GM23338 (cell line): ENCODE measurements at regions not wholly inside any gene's neighbourhood (a gene's known extent, or its start where the extent isn't known, plus 50 kb on each side); places are given as distances from the start of the nearest gene placed in this dataset.
A peak's percentile ranks its signal among the peaks of the same experiment; 100 is the strongest.

Experiments
- ATAC-seq: fragments of 200-7000 bp; cut with Tn5 transposase; 3 replicates; pipeline ENCODE4 v1.9.1; 2020
- DNase-seq: peaks from one replicate; pipeline ENCODE4 v3.0.0-alpha.2; 2015; ENCODE audit warnings: low spot score
- H2AFZ ChIP-seq: fragments of 200-600 bp; sonication (generic); 2 replicates; pipeline ENCODE4 v1.8.0; 2016; ENCODE audit warnings: antibody characterized with exemption, mild to moderate bottlenecking, moderate library complexity
- H3F3A ChIP-seq: fragments of 200-600 bp; sonication (generic); replicated peaks from 2 replicates; pipeline ENCODE4 v1.8.0; 2017; ENCODE audit warnings: antibody characterized with exemption, mixed run types, low read depth
- H3K27ac ChIP-seq: fragments of 200-600 bp; sonication (generic); 2 replicates; pipeline ENCODE4 v1.6.1; 2016; ENCODE audit warnings: low read depth
- H3K27me3 ChIP-seq: fragments of 200-600 bp; sonication (generic); 2 replicates; pipeline ENCODE4 v1.8.0; 2016; ENCODE audit warnings: mild to moderate bottlenecking, mixed run types, moderate library complexity; ENCODE audit not compliant: insufficient read depth
- H3K36me3 ChIP-seq: fragments of 200-600 bp; sonication (generic); 2 replicates; pipeline ENCODE4 v1.8.0; 2016; ENCODE audit warnings: mild to moderate bottlenecking; ENCODE audit not compliant: insufficient read depth
- H3K4me1 ChIP-seq: fragments of 200-600 bp; sonication (generic); 2 replicates; pipeline ENCODE4 v1.8.0; 2016; ENCODE audit warnings: mild to moderate bottlenecking, moderate library complexity; ENCODE audit not compliant: insufficient read depth
- H3K4me2 ChIP-seq: fragments of 200-600 bp; sonication (generic); 2 replicates; pipeline ENCODE4 v1.7.1; 2017; ENCODE audit warnings: mixed run types
- H3K4me3 ChIP-seq: fragments of 200-600 bp; sonication (generic); 2 replicates; pipeline ENCODE4 v1.6.1; 2016; ENCODE audit warnings: mixed run types
- H3K79me2 ChIP-seq: fragments of 200-600 bp; sonication (generic); replicated peaks from 2 replicates; pipeline ENCODE4 v1.8.0; 2017; ENCODE audit warnings: mild to moderate bottlenecking; ENCODE audit not compliant: insufficient read depth
- H3K9me2 ChIP-seq: fragments of 200-600 bp; sonication (generic); 2 replicates; pipeline ENCODE4 v1.8.0; 2017; ENCODE audit not compliant: insufficient read depth
- H4K20me1 ChIP-seq: fragments of 200-600 bp; sonication (generic); replicated peaks from 2 replicates; pipeline ENCODE4 v1.8.0; 2017; ENCODE audit warnings: mild to moderate bottlenecking; ENCODE audit not compliant: insufficient read depth
- H3K27ac Mint-ChIP-seq: 2 replicates; pipeline ENCODE4 v1.8.0; 2020; ENCODE audit warnings: inconsistent platforms, mild to moderate bottlenecking, moderate library complexity, mixed read lengths
- H3K27me3 Mint-ChIP-seq: 3 replicates; pipeline ENCODE4 v1.8.0; 2022; ENCODE audit warnings: low read depth, mild to moderate bottlenecking, moderate library complexity, mixed read lengths, inconsistent platforms; ENCODE audit not compliant: insufficient read depth, poor library complexity
- H3K36me3 Mint-ChIP-seq: 3 replicates; pipeline ENCODE4 v1.8.0; 2021; ENCODE audit warnings: low read depth, mild to moderate bottlenecking, inconsistent platforms, moderate library complexity, mixed read lengths
- H3K4me1 Mint-ChIP-seq: 3 replicates; pipeline ENCODE4 v1.8.0; 2020; ENCODE audit warnings: mild to moderate bottlenecking, inconsistent platforms, mixed read lengths
- H3K4me3 Mint-ChIP-seq: 3 replicates; pipeline ENCODE4 v1.8.0; 2021; ENCODE audit warnings: moderate library complexity, mild to moderate bottlenecking, inconsistent platforms, mixed read lengths
- H3K9me3 Mint-ChIP-seq: 3 replicates; pipeline ENCODE4 v1.8.0; 2020; ENCODE audit warnings: moderate library complexity, mild to moderate bottlenecking, inconsistent platforms, mixed read lengths
- CREB1 ChIP-seq: fragments of 250-450 bp; sonication (Bioruptor Pico); IDR thresholded peaks from 2 replicates; pipeline ENCODE4 v1.5.0; 2020; ENCODE audit warnings: low read depth, mild to moderate bottlenecking, moderate library complexity
- CTCF ChIP-seq, 2 experiments: fragments of 200-600 bp in 1 of 2; sonication (generic) in 1 of 2; conservative IDR thresholded peaks; 2 replicates each; pipeline versions ENCODE4 v1.5.1 to v1.6.1; 2016 to 2017; ENCODE audit warnings: antibody characterized with exemption in 2 of 2, low read depth in 2 of 2, mild to moderate bottlenecking in 2 of 2, moderate library complexity in 1 of 2
- ETS1 ChIP-seq: IDR thresholded peaks from 2 replicates; pipeline ENCODE4 v1.6.1; 2016; ENCODE audit warnings: antibody characterized with exemption
- EZH2 ChIP-seq: fragments of 200-600 bp; sonication (generic); IDR thresholded peaks from one replicate; pipeline ENCODE4 v1.8.0; 2017; ENCODE audit warnings: antibody characterized with exemption, mild to moderate bottlenecking, low read depth; ENCODE audit not compliant: unreplicated experiment
- EZH2phosphoT487 ChIP-seq: fragments of 200-600 bp; sonication (generic); IDR thresholded peaks from one replicate; pipeline ENCODE4 v1.8.1; 2018; ENCODE audit warnings: antibody characterized with exemption; ENCODE audit not compliant: unreplicated experiment
- NANOG ChIP-seq: IDR thresholded peaks from 2 replicates; pipeline ENCODE4 v1.6.1; 2016; ENCODE audit warnings: antibody characterized with exemption, borderline replicate concordance
- POLR2AphosphoS5 ChIP-seq: IDR thresholded peaks from 2 replicates; pipeline ENCODE4 v1.6.1; 2016; ENCODE audit warnings: antibody characterized with exemption, low read depth
- REST ChIP-seq: IDR thresholded peaks from one replicate; pipeline ENCODE4 v1.6.1; 2018; ENCODE audit warnings: antibody characterized with exemption; ENCODE audit not compliant: unreplicated experiment
- STAT1 ChIP-seq: IDR thresholded peaks from one replicate; pipeline ENCODE4 v1.6.1; 2016; ENCODE audit warnings: antibody characterized with exemption; ENCODE audit not compliant: unreplicated experiment
- ZNF114 ChIP-seq: fragments of 250-450 bp; sonication (Bioruptor Pico); IDR thresholded peaks from 2 replicates; pipeline ENCODE4 v1.5.0; 2020; ENCODE audit warnings: mild to moderate bottlenecking, moderate library complexity
- ZNF331 ChIP-seq: fragments of 250-450 bp; sonication (Bioruptor Pico); IDR thresholded peaks from 2 replicates; pipeline ENCODE4 v1.5.0; 2020; ENCODE audit warnings: low read depth, mild to moderate bottlenecking, moderate library complexity
- TF ChIP-seq, protein P1 (sequence below): fragments of 250-450 bp; sonication (Bioruptor Pico); IDR thresholded peaks from 2 replicates; pipeline ENCODE4 v1.5.0; 2020; ENCODE audit warnings: mild to moderate bottlenecking, moderate library complexity

DNA sequence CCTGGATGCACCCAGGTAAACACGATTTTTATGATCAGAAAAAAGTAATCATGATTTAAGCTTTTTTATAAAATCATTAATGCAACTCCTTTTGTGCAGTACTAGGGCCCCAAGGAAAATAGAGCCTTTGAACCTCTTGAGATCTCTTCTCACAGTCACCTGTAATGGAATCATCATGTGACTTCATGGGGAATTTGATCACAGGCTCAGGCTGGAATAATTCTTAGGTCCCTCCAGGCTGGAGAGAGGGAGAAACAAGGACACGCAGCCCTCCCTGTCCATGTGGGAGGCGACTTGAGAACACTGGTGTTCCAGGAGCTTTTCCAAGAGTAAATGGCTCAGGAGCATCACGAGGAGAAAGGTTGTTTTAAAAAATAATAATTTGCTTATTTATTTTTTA, 156.1 kb downstream of the NUFIP1 start:
- Mint-ChIP-seq H3K36me3 (no peaks in the 10 kb centered on the region), H3K27ac (no peak overlapping the region), H3K27me3 (no peaks in the 10 kb centered on the region), H3K4me3 (no peak overlapping the region), H3K9me3 (no peaks in the 10 kb centered on the region), H3K4me1 (no peaks in the 10 kb centered on the region)
- Histone ChIP-seq H3K4me3 (no peak overlapping the region), H4K20me1 (no peaks in the 10 kb centered on the region), H3K27ac (no peak overlapping the region), H3K4me1 (no peaks in the 10 kb centered on the region), H3K4me2 (no peak overlapping the region), H3K79me2 (no peaks in the 10 kb centered on the region), H3K27me3 (no peaks in the 10 kb centered on the region), H3K9me2 (peaks cover 9% of the 10 kb centered on the region), H3K36me3 (no peaks in the 10 kb centered on the region), H2AFZ (peak overlapping the region; percentile 39; the same call in 1 of the 2 replicates), H3F3A (no peaks in the 10 kb centered on the region)
- TF ChIP-seq EZH2phosphoT487 (no peak), REST (no peak), STAT1 (no peak), EZH2 (no peak), ETS1 (no peak), CREB1 (CRISPR knock-in tag) (no peak), ZNF114 (CRISPR knock-in tag) (no peak), CTCF (conservative IDR thresholded peaks at IDR 0.05; ENCODE audit: low read depth in 2 of 2) (no peak), ZNF331 (CRISPR knock-in tag) (no peak), NANOG (no peak), POLR2AphosphoS5 (no peak)
- TF ChIP-seq, protein P1, sequence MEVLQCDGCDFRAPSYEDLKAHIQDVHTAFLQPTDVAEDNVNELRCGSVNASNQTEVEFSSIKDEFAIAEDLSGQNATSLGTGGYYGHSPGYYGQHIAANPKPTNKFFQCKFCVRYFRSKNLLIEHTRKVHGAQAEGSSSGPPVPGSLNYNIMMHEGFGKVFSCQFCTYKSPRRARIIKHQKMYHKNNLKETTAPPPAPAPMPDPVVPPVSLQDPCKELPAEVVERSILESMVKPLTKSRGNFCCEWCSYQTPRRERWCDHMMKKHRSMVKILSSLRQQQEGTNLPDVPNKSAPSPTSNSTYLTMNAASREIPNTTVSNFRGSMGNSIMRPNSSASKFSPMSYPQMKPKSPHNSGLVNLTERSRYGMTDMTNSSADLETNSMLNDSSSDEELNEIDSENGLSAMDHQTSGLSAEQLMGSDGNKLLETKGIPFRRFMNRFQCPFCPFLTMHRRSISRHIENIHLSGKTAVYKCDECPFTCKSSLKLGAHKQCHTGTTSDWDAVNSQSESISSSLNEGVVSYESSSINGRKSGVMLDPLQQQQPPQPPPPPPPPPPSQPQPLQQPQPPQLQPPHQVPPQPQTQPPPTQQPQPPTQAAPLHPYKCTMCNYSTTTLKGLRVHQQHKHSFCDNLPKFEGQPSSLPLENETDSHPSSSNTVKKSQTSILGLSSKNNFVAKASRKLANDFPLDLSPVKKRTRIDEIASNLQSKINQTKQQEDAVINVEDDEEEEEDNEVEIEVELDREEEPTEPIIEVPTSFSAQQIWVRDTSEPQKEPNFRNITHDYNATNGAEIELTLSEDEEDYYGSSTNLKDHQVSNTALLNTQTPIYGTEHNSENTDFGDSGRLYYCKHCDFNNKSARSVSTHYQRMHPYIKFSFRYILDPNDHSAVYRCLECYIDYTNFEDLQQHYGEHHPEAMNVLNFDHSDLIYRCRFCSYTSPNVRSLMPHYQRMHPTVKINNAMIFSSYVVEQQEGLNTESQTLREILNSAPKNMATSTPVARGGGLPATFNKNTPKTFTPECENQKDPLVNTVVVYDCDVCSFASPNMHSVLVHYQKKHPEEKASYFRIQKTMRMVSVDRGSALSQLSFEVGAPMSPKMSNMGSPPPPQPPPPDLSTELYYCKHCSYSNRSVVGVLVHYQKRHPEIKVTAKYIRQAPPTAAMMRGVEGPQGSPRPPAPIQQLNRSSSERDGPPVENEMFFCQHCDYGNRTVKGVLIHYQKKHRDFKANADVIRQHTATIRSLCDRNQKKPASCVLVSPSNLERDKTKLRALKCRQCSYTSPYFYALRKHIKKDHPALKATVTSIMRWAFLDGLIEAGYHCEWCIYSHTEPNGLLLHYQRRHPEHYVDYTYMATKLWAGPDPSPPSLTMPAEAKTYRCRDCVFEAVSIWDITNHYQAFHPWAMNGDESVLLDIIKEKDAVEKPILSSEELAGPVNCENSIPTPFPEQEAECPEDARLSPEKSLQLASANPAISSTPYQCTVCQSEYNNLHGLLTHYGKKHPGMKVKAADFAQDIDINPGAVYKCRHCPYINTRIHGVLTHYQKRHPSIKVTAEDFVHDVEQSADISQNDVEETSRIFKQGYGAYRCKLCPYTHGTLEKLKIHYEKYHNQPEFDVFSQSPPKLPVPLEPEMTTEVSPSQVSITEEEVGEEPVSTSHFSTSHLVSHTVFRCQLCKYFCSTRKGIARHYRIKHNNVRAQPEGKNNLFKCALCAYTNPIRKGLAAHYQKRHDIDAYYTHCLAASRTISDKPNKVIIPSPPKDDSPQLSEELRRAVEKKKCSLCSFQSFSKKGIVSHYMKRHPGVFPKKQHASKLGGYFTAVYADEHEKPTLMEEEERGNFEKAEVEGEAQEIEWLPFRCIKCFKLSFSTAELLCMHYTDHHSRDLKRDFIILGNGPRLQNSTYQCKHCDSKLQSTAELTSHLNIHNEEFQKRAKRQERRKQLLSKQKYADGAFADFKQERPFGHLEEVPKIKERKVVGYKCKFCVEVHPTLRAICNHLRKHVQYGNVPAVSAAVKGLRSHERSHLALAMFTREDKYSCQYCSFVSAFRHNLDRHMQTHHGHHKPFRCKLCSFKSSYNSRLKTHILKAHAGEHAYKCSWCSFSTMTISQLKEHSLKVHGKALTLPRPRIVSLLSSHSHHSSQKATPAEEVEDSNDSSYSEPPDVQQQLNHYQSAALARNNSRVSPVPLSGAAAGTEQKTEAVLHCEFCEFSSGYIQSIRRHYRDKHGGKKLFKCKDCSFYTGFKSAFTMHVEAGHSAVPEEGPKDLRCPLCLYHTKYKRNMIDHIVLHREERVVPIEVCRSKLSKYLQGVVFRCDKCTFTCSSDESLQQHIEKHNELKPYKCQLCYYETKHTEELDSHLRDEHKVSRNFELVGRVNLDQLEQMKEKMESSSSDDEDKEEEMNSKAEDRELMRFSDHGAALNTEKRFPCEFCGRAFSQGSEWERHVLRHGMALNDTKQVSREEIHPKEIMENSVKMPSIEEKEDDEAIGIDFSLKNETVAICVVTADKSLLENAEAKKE (CRISPR knock-in tag) = no peak
- DNase-seq (no peak), ATAC-seq (no peak)
